Immature natural killer cell (primary cell): ENCODE measurements at regions not wholly inside any gene's neighbourhood (a gene's known extent, or its start where the extent isn't known, plus 50 kb on each side); places are given as distances from the start of the nearest gene placed in this dataset.

Experiments used
- DNase-seq, 3 donors: peaks; one replicate each; pipeline ENCODE4 v3.0.0; 2022; ENCODE audit warnings: mixed read lengths in 1 of 3
- H3K27ac Mint-ChIP-seq, 6 donors: one replicate each; pipeline ENCODE4 v1.8.0; 2020; ENCODE audit warnings: mixed read lengths in 6 of 6, mild to moderate bottlenecking in 5 of 6, inconsistent platforms in 4 of 6, moderate library complexity in 3 of 6
- H3K27me3 Mint-ChIP-seq, 3 donors: one replicate each; pipeline ENCODE4 v1.8.0; 2020 to 2021; ENCODE audit warnings: low read depth in 3 of 3, mild to moderate bottlenecking in 3 of 3, mixed read lengths in 3 of 3, moderate library complexity in 3 of 3, inconsistent platforms in 1 of 3
- H3K36me3 Mint-ChIP-seq, 3 donors: one replicate each; pipeline ENCODE4 v1.8.0; 2020; ENCODE audit warnings: mixed read lengths in 3 of 3, inconsistent platforms in 2 of 3, mild to moderate bottlenecking in 2 of 3
- H3K4me1 Mint-ChIP-seq, 2 donors: one replicate each; pipeline ENCODE4 v1.8.0; 2020; ENCODE audit warnings: inconsistent platforms in 2 of 2, mild to moderate bottlenecking in 2 of 2, mixed read lengths in 2 of 2, moderate library complexity in 1 of 2
- H3K4me3 Mint-ChIP-seq, 5 donors: one replicate each; pipeline ENCODE4 v1.8.0; 2020; ENCODE audit warnings: mild to moderate bottlenecking in 5 of 5, mixed read lengths in 5 of 5, inconsistent platforms in 3 of 5, moderate library complexity in 3 of 5
- H3K9me3 Mint-ChIP-seq, 6 donors: one replicate each; pipeline ENCODE4 v1.8.0; 2020; ENCODE audit warnings: mild to moderate bottlenecking in 6 of 6, mixed read lengths in 6 of 6, inconsistent platforms in 4 of 6, moderate library complexity in 3 of 6

DNA sequence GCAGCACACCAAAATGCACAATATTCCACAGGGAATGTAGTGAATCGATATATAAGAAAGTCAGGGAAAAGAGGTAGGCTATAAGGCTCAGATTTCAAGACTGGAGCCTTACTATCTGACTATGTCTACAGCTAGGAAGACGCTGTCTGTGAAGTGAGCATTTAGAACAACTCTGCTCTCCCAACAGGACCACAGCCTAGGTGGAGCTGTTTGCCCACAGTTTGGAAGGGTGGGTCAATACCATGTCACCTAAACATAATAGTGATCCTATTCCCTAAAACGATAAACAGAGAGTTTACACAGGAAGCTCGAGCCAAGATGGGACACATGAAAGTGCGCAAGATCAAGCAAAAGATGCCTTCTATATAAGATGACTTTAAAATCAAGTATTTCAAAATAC, 2486.0 kb upstream of the PCDH20 start:
- H3K36me3 Mint-ChIP-seq = no peaks in the 10 kb centered on the region

DNA sequence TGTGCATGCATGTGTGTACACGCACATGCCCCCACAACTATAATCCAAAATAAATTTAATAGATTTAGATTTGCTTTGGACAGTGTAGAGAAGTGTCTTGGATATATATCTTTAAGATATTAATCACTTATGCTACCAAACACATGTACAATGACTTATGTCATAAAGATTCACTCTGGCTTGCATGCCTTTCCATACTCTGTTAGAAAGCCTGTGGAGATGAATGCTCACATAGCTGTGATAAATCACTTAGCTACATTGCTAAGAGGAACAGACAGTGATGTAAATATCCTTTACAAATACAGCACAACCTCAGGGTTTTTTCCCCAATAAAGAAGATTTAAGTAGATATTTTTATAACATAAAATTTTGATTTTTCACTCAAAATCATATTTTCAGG, 2484.8 kb upstream of the PCDH20 start:
- H3K9me3 Mint-ChIP-seq = peaks cover 6 to 36% (median 16%) of the 10 kb centered on the region in 6 donors
- no peaks in the 10 kb centered on the region for H3K36me3 Mint-ChIP-seq
- H3K4me3 Mint-ChIP-seq = no peak overlapping the region
- no peaks in the 10 kb centered on the region for H3K4me1 Mint-ChIP-seq
- no peak overlapping the region for H3K27ac Mint-ChIP-seq
- H3K27me3 Mint-ChIP-seq = no peaks in the 10 kb centered on the region
- no peak for DNase-seq

More for the DNA sequence above, 2486.0 kb upstream of the PCDH20 start:
- DNase-seq = no peak
- H3K27ac Mint-ChIP-seq = no peak overlapping the region
- H3K9me3 Mint-ChIP-seq = peaks cover 6 to 25% (median 13%) of the 10 kb centered on the region in 6 donors
- H3K4me1 Mint-ChIP-seq = no peaks in the 10 kb centered on the region
- H3K4me3 Mint-ChIP-seq = no peak overlapping the region
- H3K27me3 Mint-ChIP-seq = no peaks in the 10 kb centered on the region

DNA sequence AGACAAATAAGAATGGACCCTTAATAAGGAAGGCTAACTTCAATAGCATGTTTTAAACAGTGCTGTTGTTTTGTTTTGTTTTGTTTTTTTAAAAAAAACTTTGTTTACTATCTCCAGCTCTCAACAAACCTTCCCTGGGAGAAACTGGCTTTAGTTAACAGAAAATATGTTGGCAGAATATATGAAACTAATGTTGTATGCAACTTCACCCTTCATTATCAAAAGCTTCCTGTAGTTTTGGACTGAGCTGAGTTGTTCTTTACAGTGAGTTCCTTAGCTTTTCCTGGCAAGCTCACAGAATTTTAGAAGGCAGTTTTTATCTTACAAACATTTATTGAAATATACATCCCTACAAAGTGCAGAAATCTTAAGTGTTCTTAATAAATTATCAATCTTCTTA, 2480.7 kb upstream of the PCDH20 start:
- no peaks in the 10 kb centered on the region for H3K27me3 Mint-ChIP-seq
- no peaks in the 10 kb centered on the region for H3K36me3 Mint-ChIP-seq
- no peak for DNase-seq
- H3K4me3 Mint-ChIP-seq = no peak overlapping the region
- peaks cover 2 to 35% (median 10%) of the 10 kb centered on the region in 6 donors for H3K9me3 Mint-ChIP-seq
- no peak overlapping the region for H3K27ac Mint-ChIP-seq
- H3K4me1 Mint-ChIP-seq = no peaks in the 10 kb centered on the region

DNA sequence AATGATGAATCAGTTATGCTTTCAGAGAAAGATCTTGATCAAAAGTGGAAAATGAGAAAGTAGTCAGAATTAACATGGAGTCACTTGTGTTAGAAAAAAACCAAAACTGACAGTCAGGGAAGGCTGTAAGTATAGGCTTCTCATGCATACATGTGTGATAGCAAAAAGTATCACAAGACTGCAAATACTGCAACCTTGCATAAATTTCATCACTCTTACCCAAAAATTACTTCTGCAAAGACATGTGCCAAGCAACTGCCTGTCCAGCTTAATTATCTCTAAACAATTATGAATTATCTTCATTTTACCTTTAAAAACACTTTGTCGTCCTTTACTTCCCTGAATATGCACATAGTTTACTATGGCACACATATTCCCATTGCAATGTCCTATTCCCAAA, 2466.4 kb upstream of the PCDH20 start:
- no peak overlapping the region for H3K4me3 Mint-ChIP-seq
- H3K27ac Mint-ChIP-seq = no peak overlapping the region
- H3K9me3 Mint-ChIP-seq = peaks cover 15 to 54% (median 33%) of the 10 kb centered on the region in 6 donors
- H3K4me1 Mint-ChIP-seq = no peaks in the 10 kb centered on the region
- no peak for DNase-seq
- H3K27me3 Mint-ChIP-seq = peaks cover 0 to 2% (median 0%) of the 10 kb centered on the region in 3 donors
- H3K36me3 Mint-ChIP-seq = peaks cover 0 to 4% (median 0%) of the 10 kb centered on the region in 3 donors

DNA sequence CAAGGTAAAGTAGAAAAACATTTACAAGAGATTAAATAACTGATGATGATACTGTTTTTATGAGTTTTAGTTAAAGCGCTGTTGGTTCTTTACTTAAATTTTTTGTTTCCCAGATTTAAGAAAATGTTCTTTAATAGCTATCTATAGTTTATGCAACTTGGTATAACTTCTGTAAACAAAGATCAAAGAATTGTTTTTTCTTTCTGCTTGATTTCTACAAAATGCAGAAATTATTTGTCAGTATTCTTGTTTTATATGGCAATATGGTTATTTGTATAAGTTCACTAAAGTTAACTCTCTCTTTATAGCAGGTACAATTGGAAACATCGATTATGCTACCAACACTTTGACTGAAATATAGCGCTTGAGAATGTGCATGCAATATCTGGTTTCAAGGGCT, 2465.1 kb upstream of the PCDH20 start:
- Mint-ChIP-seq H3K27me3 (peaks cover 0 to 2% (median 0%) of the 10 kb centered on the region in 3 donors), H3K27ac (no peak overlapping the region), H3K9me3 (peaks cover 17 to 51% (median 33%) of the 10 kb centered on the region in 6 donors), H3K36me3 (peaks cover 0 to 4% (median 0%) of the 10 kb centered on the region in 3 donors), H3K4me1 (no peaks in the 10 kb centered on the region), H3K4me3 (no peak overlapping the region)
- DNase-seq = no peak

DNA sequence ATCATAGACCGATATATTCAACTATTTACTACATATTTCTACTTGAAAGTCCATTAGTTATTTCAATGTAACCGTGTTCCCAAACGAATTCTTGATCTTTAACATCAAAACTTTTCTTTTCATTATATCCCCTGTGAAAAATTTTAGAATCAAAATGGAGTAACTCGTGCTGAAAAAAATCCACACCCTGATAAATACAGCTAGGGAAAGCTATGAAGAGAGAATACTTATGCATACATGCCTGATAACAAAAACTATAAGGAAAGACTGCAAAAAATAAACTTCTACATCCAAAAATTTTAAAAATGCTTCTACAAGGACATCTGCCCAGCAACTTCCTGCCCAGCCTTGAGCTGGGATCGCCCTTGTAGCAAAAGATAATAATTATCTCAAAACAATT, 2458.3 kb upstream of the PCDH20 start:
- no peaks in the 10 kb centered on the region for H3K27me3 Mint-ChIP-seq
- H3K4me1 Mint-ChIP-seq = no peaks in the 10 kb centered on the region
- H3K36me3 Mint-ChIP-seq = no peaks in the 10 kb centered on the region
- peaks cover 11 to 51% (median 24%) of the 10 kb centered on the region in 6 donors for H3K9me3 Mint-ChIP-seq
- no peak for DNase-seq
- no peak overlapping the region for H3K27ac Mint-ChIP-seq
- no peak overlapping the region for H3K4me3 Mint-ChIP-seq

DNA sequence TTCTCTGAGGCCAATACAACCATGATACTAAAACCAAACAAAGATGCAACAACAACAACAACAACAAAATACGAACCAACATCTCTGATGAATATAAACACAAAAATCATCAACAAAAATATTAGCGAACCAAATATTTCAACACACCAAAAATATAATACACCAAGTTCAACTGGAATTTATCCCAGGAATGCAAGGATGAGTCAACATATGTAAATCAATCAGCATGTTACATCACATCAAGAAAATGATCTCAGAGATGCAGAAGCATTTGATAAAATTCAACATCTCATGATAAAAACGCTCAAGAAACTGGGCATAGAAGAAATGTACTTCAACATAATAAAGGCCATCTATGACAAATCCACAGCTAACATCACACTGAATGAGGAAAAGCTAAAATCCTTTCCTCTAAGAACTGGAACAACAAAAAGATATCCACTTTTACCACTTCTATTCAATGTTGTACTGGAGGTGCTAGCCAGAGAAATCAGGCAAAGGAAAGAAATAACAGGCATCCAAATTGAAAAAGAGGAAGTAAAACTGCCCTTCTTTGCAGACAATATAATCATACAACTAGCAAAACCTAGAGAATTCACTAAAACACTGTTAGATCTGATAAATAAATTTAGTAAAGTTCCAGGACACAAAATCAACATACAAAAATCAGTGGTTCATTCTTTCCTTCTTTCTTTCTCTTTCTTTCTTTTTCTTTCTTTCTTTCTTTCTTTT, 2448.7 kb upstream of the PCDH20 start:
- peaks cover 0 to 2% (median 0%) of the 10 kb centered on the region in 3 donors for H3K27me3 Mint-ChIP-seq
- H3K9me3 Mint-ChIP-seq = peaks cover 13 to 56% (median 26%) of the 10 kb centered on the region in 6 donors
- no peak overlapping the region for H3K4me3 Mint-ChIP-seq
- H3K27ac Mint-ChIP-seq = no peak overlapping the region
- H3K4me1 Mint-ChIP-seq = no peaks in the 10 kb centered on the region
- no peak for DNase-seq
- peaks cover 0 to 3% (median 0%) of the 10 kb centered on the region in 3 donors for H3K36me3 Mint-ChIP-seq

DNA sequence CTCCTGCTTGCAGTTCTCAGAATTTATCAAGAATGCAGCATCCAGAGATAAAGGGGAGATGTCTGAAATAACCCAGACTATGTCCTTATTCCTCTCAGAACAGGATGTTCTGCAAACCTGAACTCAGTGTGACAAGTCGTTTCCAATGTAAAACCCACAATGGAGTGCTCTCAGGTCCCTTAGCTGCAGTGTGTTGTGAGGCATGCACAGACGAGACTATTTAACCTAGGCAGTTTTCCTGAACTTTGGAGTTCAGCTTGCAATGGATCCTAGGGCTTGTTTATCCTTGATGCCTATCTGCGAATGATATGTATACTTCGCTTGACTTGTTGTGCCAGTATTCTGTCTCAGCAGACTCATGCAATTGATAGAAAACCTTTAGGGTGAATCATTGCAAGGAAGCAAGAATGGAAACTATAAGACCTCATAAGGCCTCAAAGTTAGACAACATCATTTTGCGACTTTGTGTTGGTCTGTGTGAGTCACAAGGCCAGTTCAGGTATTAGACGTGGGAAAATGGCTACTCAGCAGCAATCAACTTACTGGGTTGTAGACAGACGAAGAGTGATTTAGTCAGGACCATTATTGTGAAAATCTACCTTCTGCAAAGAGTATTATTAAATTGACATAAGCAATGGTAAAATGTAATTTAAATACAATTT, 2439.9 kb upstream of the PCDH20 start:
- Mint-ChIP-seq H3K27me3 (no peaks in the 10 kb centered on the region), H3K4me1 (no peaks in the 10 kb centered on the region)
- DNase-seq = no peak

DNA sequence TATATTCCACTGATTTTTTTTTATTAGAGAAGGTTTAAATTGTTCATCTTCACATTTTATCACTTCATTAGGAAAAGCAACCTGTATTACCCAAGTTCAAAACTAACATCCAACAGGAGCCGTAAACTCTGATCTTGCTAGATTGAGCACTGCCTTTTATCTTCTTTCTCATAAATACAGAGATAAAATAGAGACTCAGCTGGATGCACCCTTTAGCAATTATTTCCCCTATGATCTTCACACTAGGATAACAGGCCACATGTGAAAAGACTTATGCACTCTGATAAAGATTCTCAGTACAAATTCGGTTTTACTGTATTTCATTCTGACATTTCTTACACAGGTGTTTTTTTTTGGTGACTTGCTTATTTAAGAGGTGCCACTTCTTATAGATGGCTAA, 2438.2 kb upstream of the PCDH20 start:
- H3K27ac Mint-ChIP-seq = no peak overlapping the region
- H3K4me3 Mint-ChIP-seq = no peak overlapping the region
- H3K9me3 Mint-ChIP-seq = peaks cover 3 to 24% (median 6%) of the 10 kb centered on the region in 6 donors
- no peak for DNase-seq
- H3K36me3 Mint-ChIP-seq = no peaks in the 10 kb centered on the region
- no peaks in the 10 kb centered on the region for H3K4me1 Mint-ChIP-seq
- no peaks in the 10 kb centered on the region for H3K27me3 Mint-ChIP-seq

More for the DNA sequence above, 2439.9 kb upstream of the PCDH20 start:
- no peak overlapping the region for H3K4me3 Mint-ChIP-seq
- H3K36me3 Mint-ChIP-seq = no peaks in the 10 kb centered on the region
- H3K27ac Mint-ChIP-seq = no peak overlapping the region
- peaks cover 4 to 32% (median 6%) of the 10 kb centered on the region in 6 donors for H3K9me3 Mint-ChIP-seq

DNA sequence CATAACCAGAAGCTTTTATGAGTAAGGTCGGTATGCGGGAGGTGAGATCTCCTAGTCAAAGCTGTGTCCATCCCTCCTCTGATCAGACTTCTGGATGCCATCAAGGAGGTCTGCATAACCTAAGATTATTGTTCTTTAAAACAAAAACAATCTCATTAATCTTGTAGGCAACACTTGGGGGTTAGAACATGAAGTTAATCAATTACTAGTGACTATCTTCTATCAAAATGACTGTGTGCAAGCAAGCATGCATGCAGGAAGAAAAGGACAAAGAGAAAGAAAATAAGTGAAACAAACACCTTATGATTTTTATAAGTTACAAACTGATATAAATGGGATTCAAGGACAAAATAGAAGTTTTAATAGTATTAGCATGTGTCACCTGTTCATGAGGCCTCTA, 2435.9 kb upstream of the PCDH20 start:
- Mint-ChIP-seq H3K4me3 (no peak overlapping the region), H3K27ac (no peak overlapping the region), H3K4me1 (no peaks in the 10 kb centered on the region), H3K9me3 (peaks cover 0 to 22% (median 7%) of the 10 kb centered on the region in 6 donors), H3K27me3 (no peaks in the 10 kb centered on the region), H3K36me3 (no peaks in the 10 kb centered on the region)
- DNase-seq = no peak

DNA sequence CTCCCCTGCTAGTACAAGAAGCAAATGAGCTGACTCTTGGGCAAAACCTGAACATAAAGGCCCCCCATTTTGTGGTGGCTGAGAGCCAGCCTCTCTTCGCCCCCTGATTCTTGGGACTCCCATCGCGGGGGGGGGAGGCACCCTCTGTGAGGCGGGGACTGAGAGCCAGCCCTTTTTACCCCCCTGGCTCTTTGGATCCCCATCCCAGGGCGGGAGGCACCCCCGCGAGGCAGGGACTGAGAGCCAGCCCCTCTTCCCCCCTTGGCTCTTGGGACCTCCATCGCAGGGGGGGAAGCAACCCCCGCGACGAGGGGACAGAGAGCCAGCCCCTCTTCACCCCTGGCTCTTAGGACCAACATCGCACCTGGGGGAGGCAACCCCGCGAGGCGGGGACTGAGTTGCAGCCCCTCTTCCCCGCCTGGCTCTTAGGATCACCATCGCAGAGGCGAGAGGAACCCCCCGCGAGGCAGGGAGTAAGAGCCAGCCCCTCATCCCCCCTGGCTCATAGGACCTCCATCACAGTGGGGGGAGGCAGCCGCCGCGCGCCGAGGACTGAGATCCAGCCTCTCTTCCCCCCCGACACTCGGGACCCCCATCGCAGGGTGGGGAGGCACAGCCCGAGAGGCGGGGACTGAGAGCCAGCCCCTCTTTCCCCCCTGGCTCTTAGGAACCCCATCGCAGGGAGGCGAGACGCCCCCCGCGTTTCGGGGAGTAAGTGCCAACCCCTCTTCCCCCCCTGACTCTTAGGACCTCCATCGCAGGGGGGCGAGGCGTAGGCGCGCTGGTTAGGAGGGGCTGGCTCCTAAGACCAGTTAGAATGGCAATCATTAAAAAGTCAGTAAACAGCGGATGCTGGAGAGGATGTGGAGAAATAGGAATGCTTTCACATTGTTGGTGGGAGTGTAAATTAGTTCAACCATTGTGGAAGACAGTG, 2428.4 kb upstream of the PCDH20 start:
- DNase-seq = no peak
- no peak overlapping the region for H3K27ac Mint-ChIP-seq
- no peak overlapping the region for H3K4me3 Mint-ChIP-seq
- H3K4me1 Mint-ChIP-seq = no peaks in the 10 kb centered on the region
- H3K36me3 Mint-ChIP-seq = no peaks in the 10 kb centered on the region
- no peaks in the 10 kb centered on the region for H3K27me3 Mint-ChIP-seq
- H3K9me3 Mint-ChIP-seq = peaks cover 9 to 43% (median 24%) of the 10 kb centered on the region in 6 donors

DNA sequence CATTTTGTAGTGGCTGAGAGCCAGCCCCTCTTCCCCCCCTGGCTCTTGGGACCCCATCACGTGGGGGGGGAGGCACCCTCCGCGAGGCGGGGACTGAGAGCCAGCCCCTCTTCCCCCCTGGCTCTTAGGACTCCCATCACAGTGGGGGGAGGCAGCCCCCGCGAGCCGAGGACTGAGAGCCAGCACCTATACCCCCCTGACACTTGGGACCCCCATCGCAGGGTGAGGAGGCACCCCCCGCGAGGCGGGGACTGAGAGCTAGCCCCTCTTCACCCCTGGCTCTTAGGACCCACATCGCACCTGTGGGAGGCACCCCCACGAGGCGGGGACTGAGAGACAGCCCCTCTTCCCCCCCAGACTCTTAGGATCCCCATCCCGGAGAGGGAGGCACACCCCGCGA, 2426.5 kb upstream of the PCDH20 start:
- Mint-ChIP-seq H3K4me1 (no peaks in the 10 kb centered on the region), H3K27ac (no peak overlapping the region), H3K27me3 (no peaks in the 10 kb centered on the region), H3K4me3 (no peak overlapping the region), H3K36me3 (no peaks in the 10 kb centered on the region), H3K9me3 (peaks cover 8 to 51% (median 26%) of the 10 kb centered on the region in 6 donors)
- DNase-seq = no peak

DNA sequence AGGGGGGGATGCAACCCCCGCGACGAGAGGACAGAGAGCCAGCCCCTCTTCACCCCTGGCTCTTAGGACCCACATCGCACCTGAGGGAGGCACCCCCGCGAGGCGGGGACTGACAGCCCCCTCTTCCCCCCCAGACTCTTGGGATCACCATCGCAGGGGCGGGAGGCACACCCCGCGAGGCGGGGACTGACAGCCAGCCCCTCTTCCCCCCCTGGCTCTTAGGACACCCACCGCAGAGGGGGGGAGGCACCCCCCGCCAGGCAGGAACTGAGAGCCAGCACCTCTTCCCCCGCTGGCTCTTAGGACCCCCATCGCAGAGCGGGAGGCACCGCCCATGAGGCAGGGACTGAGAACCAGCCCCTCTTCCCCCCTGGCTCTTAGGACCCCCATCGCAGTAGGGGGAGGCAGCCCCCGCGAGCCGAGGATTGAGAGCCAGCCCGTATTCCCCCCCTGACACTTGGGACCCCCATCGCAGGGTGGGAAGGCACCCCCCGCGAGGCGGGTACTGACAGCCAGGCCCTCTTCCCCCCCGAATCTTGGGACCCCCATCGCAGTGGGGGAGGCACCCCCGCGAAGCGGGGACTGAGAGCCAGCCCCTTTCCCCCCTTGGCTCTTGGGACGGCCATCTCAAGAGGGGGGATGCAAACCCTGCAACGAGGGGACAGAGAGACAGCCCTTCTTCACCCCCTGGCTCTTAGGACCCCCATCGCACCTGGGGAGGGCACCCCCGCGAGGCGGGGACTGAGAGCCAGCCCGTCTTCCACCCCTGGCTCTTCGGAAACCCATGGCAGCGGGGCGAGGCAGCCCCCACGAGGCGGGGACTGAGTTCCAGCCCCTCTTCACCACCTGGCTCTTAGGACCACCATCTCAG, 2425.1 kb upstream of the PCDH20 start:
- Mint-ChIP-seq H3K36me3 (no peaks in the 10 kb centered on the region), H3K4me3 (no peak overlapping the region), H3K9me3 (peaks cover 10 to 38% (median 18%) of the 10 kb centered on the region in 6 donors), H3K27me3 (no peaks in the 10 kb centered on the region), H3K27ac (no peak overlapping the region), H3K4me1 (no peaks in the 10 kb centered on the region)
- no peak for DNase-seq
